GM10266 (cell line): ENCODE measurements at regions not wholly inside any gene's neighbourhood (a gene's known extent, or its start where the extent isn't known, plus 50 kb on each side); places are given as distances from the start of the nearest gene placed in this dataset.

Experiments
- DNase-seq: peaks from one replicate; pipeline ENCODE4 v3.0.0; 2012; ENCODE audit errors: extremely low spot score
- CTCF ChIP-seq: IDR thresholded peaks from 2 replicates; pipeline ENCODE4 v1.5.1; 2012; ENCODE audit warnings: mild to moderate bottlenecking, low read depth; ENCODE audit not compliant: control insufficient read depth, insufficient read depth; ENCODE audit errors: missing control alignments

GRCh38 chr9:706073-706472 lies 135.4 kb upstream of the DMRT1 start:
- no peak for TF ChIP-seq CTCF
- DNase-seq, result no peak

GRCh38 chr9:706606-707459 lies 134.7 kb upstream of the DMRT1 start:
- no peak for TF ChIP-seq CTCF
- peak; percentile 61 for DNase-seq

GRCh38 chr9:708182-708550 lies 133.3 kb upstream of the DMRT1 start:
- no peak for TF ChIP-seq CTCF
- no peak for DNase-seq

- TF ChIP-seq CTCF, result no peak
- no peak for DNase-seq
Measured at GRCh38 chr9:708551-709432, 132.7 kb upstream of the DMRT1 start.

- DNase-seq, result no peak
- TF ChIP-seq CTCF, result no peak
Measured at GRCh38 chr9:710951-711745, 130.3 kb upstream of the DMRT1 start.

GRCh38 chr9:711761-712553 lies 129.5 kb upstream of the DMRT1 start:
- no peak for TF ChIP-seq CTCF
- DNase-seq, result no peak
